Body of pancreas (tissue), 4 donors: ENCODE measurements at regions not wholly inside any gene's neighbourhood (a gene's known extent, or its start where the extent isn't known, plus 50 kb on each side); places are given as distances from the start of the nearest gene placed in this dataset.

Experiments used
- POLR2A ChIP-seq, 3 donors: fragments of 450-650 bp; IDR thresholded peaks; one replicate each; pipeline ENCODE4 v1.6.1; 2016; ENCODE audit warnings: antibody characterized with exemption in 3 of 3, mild to moderate bottlenecking in 2 of 3
- TF ChIP-seq, protein P1 (sequence below), 7 experiments: fragments of 450-650 bp in 4 of 7; fragments of 200-600 bp in 3 of 7; sonication (generic) in 3 of 7; IDR thresholded peaks; one replicate each; pipeline ENCODE4 v1.5.1; 2016 to 2019; ENCODE audit warnings: antibody characterized with exemption in 7 of 7

GRCh38 chr11:80629466-80629865 lies 1188.6 kb upstream of the TENM4 start:
- TF ChIP-seq, protein P1, sequence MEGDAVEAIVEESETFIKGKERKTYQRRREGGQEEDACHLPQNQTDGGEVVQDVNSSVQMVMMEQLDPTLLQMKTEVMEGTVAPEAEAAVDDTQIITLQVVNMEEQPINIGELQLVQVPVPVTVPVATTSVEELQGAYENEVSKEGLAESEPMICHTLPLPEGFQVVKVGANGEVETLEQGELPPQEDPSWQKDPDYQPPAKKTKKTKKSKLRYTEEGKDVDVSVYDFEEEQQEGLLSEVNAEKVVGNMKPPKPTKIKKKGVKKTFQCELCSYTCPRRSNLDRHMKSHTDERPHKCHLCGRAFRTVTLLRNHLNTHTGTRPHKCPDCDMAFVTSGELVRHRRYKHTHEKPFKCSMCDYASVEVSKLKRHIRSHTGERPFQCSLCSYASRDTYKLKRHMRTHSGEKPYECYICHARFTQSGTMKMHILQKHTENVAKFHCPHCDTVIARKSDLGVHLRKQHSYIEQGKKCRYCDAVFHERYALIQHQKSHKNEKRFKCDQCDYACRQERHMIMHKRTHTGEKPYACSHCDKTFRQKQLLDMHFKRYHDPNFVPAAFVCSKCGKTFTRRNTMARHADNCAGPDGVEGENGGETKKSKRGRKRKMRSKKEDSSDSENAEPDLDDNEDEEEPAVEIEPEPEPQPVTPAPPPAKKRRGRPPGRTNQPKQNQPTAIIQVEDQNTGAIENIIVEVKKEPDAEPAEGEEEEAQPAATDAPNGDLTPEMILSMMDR (IDR thresholded peaks at IDR 0.05), result no peak
- no peak for TF ChIP-seq POLR2A (IDR thresholded peaks at IDR 0.05)
